Panc1 (cell line): ENCODE measurements at regions not wholly inside any gene's neighbourhood (a gene's known extent, or its start where the extent isn't known, plus 50 kb on each side); places are given as distances from the start of the nearest gene placed in this dataset.

Experiments used
- ATAC-seq: fragments of 200-7000 bp; cut with Tn5 transposase; 2 replicates; pipeline ENCODE4 v1.9.1; 2020; ENCODE audit warnings: mild to moderate bottlenecking, moderate library complexity
- BruUV-seq: library from RNA; stranded (reverse); fragments of 400-500 nt; replicated peaks from 2 replicates; lab custom pipeline; 2021; lab: Mats Ljungman, UMichigan
- CTCF ChIA-PET: fragments of 300-600 bp; sonication (Branson Sonifier 250); formaldehyde crosslinking; loops from one replicate; lab custom pipeline; 2022; ENCODE audit warnings: antibody characterized with exemption; lab: Charles Lee
- POLR2A ChIA-PET: fragments of 300-600 bp; sonication (Branson Sonifier 250); formaldehyde crosslinking; loops from one replicate; lab custom pipeline; 2022; ENCODE audit warnings: antibody characterized with exemption; lab: Charles Lee
- DNase-seq: peaks from one replicate; pipeline ENCODE4 v3.0.0-alpha.2; 2010; ENCODE audit warnings: low read depth, low spot score
- H3K27ac ChIP-seq: 2 replicates; pipeline ENCODE4 v1.5.1; 2011; ENCODE audit warnings: mild to moderate bottlenecking, low read length, inconsistent platforms
- H3K27me3 ChIP-seq: fragments of 200-500 bp; sonication (Bioruptor generic); 2 replicates; pipeline ENCODE4 v1.6.0; 2014; ENCODE audit warnings: low read length, inconsistent platforms; ENCODE audit not compliant: control insufficient read depth, insufficient read depth
- H3K36me3 ChIP-seq: fragments of 200-500 bp; sonication (Bioruptor generic); 2 replicates; pipeline ENCODE4 v1.5.1; 2014; ENCODE audit warnings: inconsistent platforms, mild to moderate bottlenecking, low read length, moderate library complexity; ENCODE audit not compliant: control insufficient read depth, insufficient read depth
- H3K4me1 ChIP-seq: 2 replicates; pipeline ENCODE4 v1.5.1; 2011; ENCODE audit warnings: inconsistent platforms, mild to moderate bottlenecking, low read length, moderate library complexity; ENCODE audit not compliant: control insufficient read depth, insufficient read depth
- H3K4me3 ChIP-seq, 2 experiments: 2 replicates each; pipeline ENCODE4 v1.5.1; 2011 to 2012; ENCODE audit warnings: low read depth in 2 of 2, low read length in 2 of 2, mild to moderate bottlenecking in 2 of 2, inconsistent platforms in 1 of 2, moderate library complexity in 1 of 2
- H3K9me3 ChIP-seq: fragments of 200-500 bp; sonication (Bioruptor generic); 2 replicates; pipeline ENCODE4 v1.5.1; 2014; ENCODE audit warnings: low read depth, mild to moderate bottlenecking, inconsistent platforms, low read length, moderate library complexity; ENCODE audit not compliant: control insufficient read depth, insufficient read depth
- POLR2AphosphoS5 ChIP-seq: IDR thresholded peaks from 2 replicates; pipeline ENCODE4 v1.6.1; 2012; ENCODE audit warnings: mild to moderate bottlenecking, low read depth, low read length, moderate library complexity
- SIN3A ChIP-seq: IDR thresholded peaks from 2 replicates; pipeline ENCODE4 v1.6.1; 2012; ENCODE audit warnings: low read depth, mild to moderate bottlenecking, low read length, moderate library complexity, borderline replicate concordance; ENCODE audit not compliant: insufficient read depth
- TCF7L2 ChIP-seq: IDR thresholded peaks from 2 replicates; pipeline ENCODE4 v1.6.1; 2011; ENCODE audit warnings: mild to moderate bottlenecking, low read depth, low read length, inconsistent platforms
- in situ Hi-C: cut with HindIII; loops from 2 replicates; pipeline ENCODE4 v1.10.0; 2016; ENCODE audit warnings: low sequenced_read_pairs, low pct_unique_long_range_greater_than_20kb
- intact Hi-C: fragments of 100-400 bp; cut with micrococcal nuclease; formaldehyde crosslinking; loops from one replicate; pipeline ENCODE4 v1.10.0; 2022; ENCODE audit not compliant: unreplicated experiment
- TF ChIP-seq, protein P1 (sequence below): fragments of 450-650 bp; IDR thresholded peaks from 2 replicates; pipeline ENCODE4 v1.5.1; 2017; ENCODE audit warnings: mild to moderate bottlenecking
- TF ChIP-seq, protein P2 (sequence below), 2 experiments: IDR thresholded peaks; 2 replicates each; pipeline ENCODE4 v1.6.1; 2011 to 2012; ENCODE audit warnings: low read depth in 2 of 2, control low read depth in 1 of 2, low read length in 1 of 2, mild to moderate bottlenecking in 1 of 2, moderate library complexity in 1 of 2; ENCODE audit not compliant: insufficient read depth in 1 of 2

DNA sequence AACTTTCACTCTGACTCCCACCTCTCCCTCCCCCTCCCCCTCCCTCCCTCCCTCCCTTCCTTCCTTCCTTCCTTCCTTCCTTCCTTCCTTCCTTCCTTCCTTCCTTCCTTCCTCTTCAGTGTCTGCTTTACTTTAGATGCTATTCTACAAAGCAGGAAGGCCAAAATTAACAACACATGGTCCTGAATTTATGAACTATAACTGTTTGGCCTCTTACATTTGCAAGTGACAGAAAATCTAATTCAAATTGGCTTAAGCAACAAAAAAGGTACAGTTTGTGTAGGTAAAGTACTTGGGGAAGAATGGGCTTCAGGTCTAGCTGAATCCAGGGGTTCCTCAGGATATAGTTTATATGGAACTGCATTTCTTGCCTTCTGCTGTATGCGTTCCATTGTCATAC lies 673.0 kb downstream of the AACS start:
- DNase-seq = no peak
- Histone ChIP-seq H3K27me3 (no peaks in the 10 kb centered on the region), H3K36me3 (no peaks in the 10 kb centered on the region), H3K27ac (no peak overlapping the region), H3K9me3 (no peaks in the 10 kb centered on the region), H3K4me3 (no peak overlapping the region), H3K4me1 (no peaks in the 10 kb centered on the region)
- ATAC-seq = no peak
- ChIA-PET CTCF (no interaction called here), POLR2A (no interaction called here)
- intact Hi-C loops (no loop called here), in situ Hi-C loops (no loop called here)
- no peak for TF ChIP-seq POLR2AphosphoS5
- no peak for TF ChIP-seq TCF7L2
- TF ChIP-seq, protein P1, sequence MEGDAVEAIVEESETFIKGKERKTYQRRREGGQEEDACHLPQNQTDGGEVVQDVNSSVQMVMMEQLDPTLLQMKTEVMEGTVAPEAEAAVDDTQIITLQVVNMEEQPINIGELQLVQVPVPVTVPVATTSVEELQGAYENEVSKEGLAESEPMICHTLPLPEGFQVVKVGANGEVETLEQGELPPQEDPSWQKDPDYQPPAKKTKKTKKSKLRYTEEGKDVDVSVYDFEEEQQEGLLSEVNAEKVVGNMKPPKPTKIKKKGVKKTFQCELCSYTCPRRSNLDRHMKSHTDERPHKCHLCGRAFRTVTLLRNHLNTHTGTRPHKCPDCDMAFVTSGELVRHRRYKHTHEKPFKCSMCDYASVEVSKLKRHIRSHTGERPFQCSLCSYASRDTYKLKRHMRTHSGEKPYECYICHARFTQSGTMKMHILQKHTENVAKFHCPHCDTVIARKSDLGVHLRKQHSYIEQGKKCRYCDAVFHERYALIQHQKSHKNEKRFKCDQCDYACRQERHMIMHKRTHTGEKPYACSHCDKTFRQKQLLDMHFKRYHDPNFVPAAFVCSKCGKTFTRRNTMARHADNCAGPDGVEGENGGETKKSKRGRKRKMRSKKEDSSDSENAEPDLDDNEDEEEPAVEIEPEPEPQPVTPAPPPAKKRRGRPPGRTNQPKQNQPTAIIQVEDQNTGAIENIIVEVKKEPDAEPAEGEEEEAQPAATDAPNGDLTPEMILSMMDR = no peak
- no peak for TF ChIP-seq SIN3A
- TF ChIP-seq, protein P2, sequence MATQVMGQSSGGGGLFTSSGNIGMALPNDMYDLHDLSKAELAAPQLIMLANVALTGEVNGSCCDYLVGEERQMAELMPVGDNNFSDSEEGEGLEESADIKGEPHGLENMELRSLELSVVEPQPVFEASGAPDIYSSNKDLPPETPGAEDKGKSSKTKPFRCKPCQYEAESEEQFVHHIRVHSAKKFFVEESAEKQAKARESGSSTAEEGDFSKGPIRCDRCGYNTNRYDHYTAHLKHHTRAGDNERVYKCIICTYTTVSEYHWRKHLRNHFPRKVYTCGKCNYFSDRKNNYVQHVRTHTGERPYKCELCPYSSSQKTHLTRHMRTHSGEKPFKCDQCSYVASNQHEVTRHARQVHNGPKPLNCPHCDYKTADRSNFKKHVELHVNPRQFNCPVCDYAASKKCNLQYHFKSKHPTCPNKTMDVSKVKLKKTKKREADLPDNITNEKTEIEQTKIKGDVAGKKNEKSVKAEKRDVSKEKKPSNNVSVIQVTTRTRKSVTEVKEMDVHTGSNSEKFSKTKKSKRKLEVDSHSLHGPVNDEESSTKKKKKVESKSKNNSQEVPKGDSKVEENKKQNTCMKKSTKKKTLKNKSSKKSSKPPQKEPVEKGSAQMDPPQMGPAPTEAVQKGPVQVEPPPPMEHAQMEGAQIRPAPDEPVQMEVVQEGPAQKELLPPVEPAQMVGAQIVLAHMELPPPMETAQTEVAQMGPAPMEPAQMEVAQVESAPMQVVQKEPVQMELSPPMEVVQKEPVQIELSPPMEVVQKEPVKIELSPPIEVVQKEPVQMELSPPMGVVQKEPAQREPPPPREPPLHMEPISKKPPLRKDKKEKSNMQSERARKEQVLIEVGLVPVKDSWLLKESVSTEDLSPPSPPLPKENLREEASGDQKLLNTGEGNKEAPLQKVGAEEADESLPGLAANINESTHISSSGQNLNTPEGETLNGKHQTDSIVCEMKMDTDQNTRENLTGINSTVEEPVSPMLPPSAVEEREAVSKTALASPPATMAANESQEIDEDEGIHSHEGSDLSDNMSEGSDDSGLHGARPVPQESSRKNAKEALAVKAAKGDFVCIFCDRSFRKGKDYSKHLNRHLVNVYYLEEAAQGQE (IDR thresholded peaks at IDR 0.05; ENCODE audit: insufficient read depth in 1 of 2, low read depth in 2 of 2, low read length in 1 of 2) = no peak
- no TSS peak for BruUV-seq

DNA sequence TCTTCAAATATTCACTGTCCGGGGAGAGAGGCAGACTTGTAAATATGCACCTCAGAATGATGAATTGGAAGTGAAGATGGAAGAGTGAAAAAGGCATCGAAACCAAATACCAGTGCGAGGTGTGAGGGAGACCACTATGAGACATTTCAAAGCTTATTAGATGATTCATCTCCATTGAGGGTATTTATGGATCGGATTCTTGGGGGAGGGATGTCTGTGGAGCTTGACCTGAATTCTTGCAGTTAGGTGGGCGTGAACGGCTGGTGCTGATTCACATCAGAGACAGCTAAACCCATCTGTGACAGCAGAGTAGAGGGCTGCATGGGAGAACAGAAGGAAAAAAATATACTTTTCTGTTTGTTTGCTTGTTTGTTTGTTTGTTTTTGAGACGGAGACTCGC lies 677.2 kb downstream of the AACS start:
- intact Hi-C loops = no loop called here
- POLR2A ChIA-PET = no interaction called here
- BruUV-seq = no TSS peak

More for the DNA sequence above, 677.2 kb downstream of the AACS start:
- Histone ChIP-seq H3K4me3 (no peak overlapping the region), H3K27me3 (no peaks in the 10 kb centered on the region), H3K27ac (no peak overlapping the region), H3K9me3 (no peaks in the 10 kb centered on the region), H3K36me3 (no peaks in the 10 kb centered on the region), H3K4me1 (no peaks in the 10 kb centered on the region)
- CTCF ChIA-PET = no interaction called here
- no peak for DNase-seq
- TF ChIP-seq, protein P2 (IDR thresholded peaks at IDR 0.05; ENCODE audit: insufficient read depth in 1 of 2, low read depth in 2 of 2, low read length in 1 of 2) = no peak
- TF ChIP-seq SIN3A (no peak), TCF7L2 (no peak)
- in situ Hi-C loops = no loop called here
- ATAC-seq = no peak
